ENCODE measurements at regions not wholly inside any gene's neighbourhood (a gene's known extent, or its start where the extent isn't known, plus 50 kb on each side); places are given as distances from the start of the nearest gene placed in this dataset.

- Histone ChIP-seq H3K9me3 (no peaks in the 10 kb centered on the region), H3K27ac (no peak overlapping the region), H3K4me1 (ENCODE audit: insufficient read depth) (no peaks in the 10 kb centered on the region), H3K4me3 (no peak overlapping the region), H3K36me3 (no peaks in the 10 kb centered on the region), H3K27me3 (no peaks in the 10 kb centered on the region)
- TF ChIP-seq POLR2A (IDR thresholded peaks at IDR 0.05) = no peak
- no peak for TF ChIP-seq CTCF (IDR thresholded peaks at IDR 0.05)
- no peak for TF ChIP-seq EP300 (IDR thresholded peaks at IDR 0.05)
- intact Hi-C loops (cut with DNase I) = no loop called here
- WGBS, 3 donors = 76 to 80% (median 78%) methylated on average over 2 of the region's 2 CpGs
- no peak for DNase-seq
These were observed 126.3 kb downstream of the SCG2 start for GRCh38 chr2:223475901-223476300.

GRCh38 chr2:223477318-223477717 is 124.8 kb downstream of the SCG2 start:
- no peak for DNase-seq
- Histone ChIP-seq H3K36me3 (no peaks in the 10 kb centered on the region), H3K4me1 (ENCODE audit: insufficient read depth) (no peaks in the 10 kb centered on the region), H3K4me3 (no peak overlapping the region), H3K27ac (no peak overlapping the region), H3K9me3 (no peaks in the 10 kb centered on the region), H3K27me3 (no peaks in the 10 kb centered on the region)
- intact Hi-C loops (cut with DNase I) = no loop called here
- TF ChIP-seq EP300 (IDR thresholded peaks at IDR 0.05) (no peak), POLR2A (IDR thresholded peaks at IDR 0.05) (no peak), CTCF (IDR thresholded peaks at IDR 0.05) (no peak)
- 88 to 98% (median 95%) methylated on average over 1 of the region's 1 CpG for WGBS, 3 donors

GRCh38 chr2:223481486-223481885 is 120.7 kb downstream of the SCG2 start:
- Histone ChIP-seq H3K9me3 (no peaks in the 10 kb centered on the region), H3K36me3 (no peaks in the 10 kb centered on the region), H3K27me3 (no peaks in the 10 kb centered on the region), H3K4me1 (ENCODE audit: insufficient read depth) (no peaks in the 10 kb centered on the region), H3K4me3 (no peak overlapping the region), H3K27ac (no peak overlapping the region)
- WGBS, 3 donors = 76 to 86% (median 79%) methylated on average over 5 of the region's 5 CpGs
- TF ChIP-seq POLR2A (IDR thresholded peaks at IDR 0.05) (no peak), EP300 (IDR thresholded peaks at IDR 0.05) (no peak), CTCF (IDR thresholded peaks at IDR 0.05) (no peak)
- DNase-seq = no peak
- intact Hi-C loops (cut with DNase I) = no loop called here

- Histone ChIP-seq H3K27ac (no peak overlapping the region), H3K4me3 (no peak overlapping the region), H3K27me3 (no peaks in the 10 kb centered on the region), H3K36me3 (no peaks in the 10 kb centered on the region), H3K4me1 (ENCODE audit: insufficient read depth) (no peaks in the 10 kb centered on the region), H3K9me3 (no peaks in the 10 kb centered on the region)
- intact Hi-C loops (cut with DNase I) = no loop called here
- no peak for DNase-seq
- no peak for TF ChIP-seq CTCF (IDR thresholded peaks at IDR 0.05)
- no peak for TF ChIP-seq POLR2A (IDR thresholded peaks at IDR 0.05)
- TF ChIP-seq EP300 (IDR thresholded peaks at IDR 0.05) = no peak
These were observed 115.4 kb downstream of the SCG2 start for GRCh38 chr2:223486751-223487150.
